Panc1 (cell line): ENCODE measurements at regions not wholly inside any gene's neighbourhood (a gene's known extent, or its start where the extent isn't known, plus 50 kb on each side); places are given as distances from the start of the nearest gene placed in this dataset.
A peak's percentile ranks its signal among the peaks of the same experiment; 100 is the strongest.

Source experiments
- ATAC-seq: fragments of 200-7000 bp; cut with Tn5 transposase; 2 replicates; pipeline ENCODE4 v1.9.1; 2020; ENCODE audit warnings: mild to moderate bottlenecking, moderate library complexity
- BruUV-seq: library from RNA; stranded (reverse); fragments of 400-500 nt; replicated peaks from 2 replicates; lab custom pipeline; 2021; lab: Mats Ljungman, UMichigan
- CTCF ChIA-PET: fragments of 300-600 bp; sonication (Branson Sonifier 250); formaldehyde crosslinking; loops from one replicate; lab custom pipeline; 2022; ENCODE audit warnings: antibody characterized with exemption; lab: Charles Lee
- POLR2A ChIA-PET: fragments of 300-600 bp; sonication (Branson Sonifier 250); formaldehyde crosslinking; loops from one replicate; lab custom pipeline; 2022; ENCODE audit warnings: antibody characterized with exemption; lab: Charles Lee
- DNase-seq: peaks from one replicate; pipeline ENCODE4 v3.0.0-alpha.2; 2010; ENCODE audit warnings: low read depth, low spot score
- H3K27ac ChIP-seq: 2 replicates; pipeline ENCODE4 v1.5.1; 2011; ENCODE audit warnings: mild to moderate bottlenecking, low read length, inconsistent platforms
- H3K27me3 ChIP-seq: fragments of 200-500 bp; sonication (Bioruptor generic); 2 replicates; pipeline ENCODE4 v1.6.0; 2014; ENCODE audit warnings: low read length, inconsistent platforms; ENCODE audit not compliant: control insufficient read depth, insufficient read depth
- H3K36me3 ChIP-seq: fragments of 200-500 bp; sonication (Bioruptor generic); 2 replicates; pipeline ENCODE4 v1.5.1; 2014; ENCODE audit warnings: inconsistent platforms, mild to moderate bottlenecking, low read length, moderate library complexity; ENCODE audit not compliant: control insufficient read depth, insufficient read depth
- H3K4me1 ChIP-seq: 2 replicates; pipeline ENCODE4 v1.5.1; 2011; ENCODE audit warnings: inconsistent platforms, mild to moderate bottlenecking, low read length, moderate library complexity; ENCODE audit not compliant: control insufficient read depth, insufficient read depth
- H3K4me3 ChIP-seq, 2 experiments: 2 replicates each; pipeline ENCODE4 v1.5.1; 2011 to 2012; ENCODE audit warnings: low read depth in 2 of 2, low read length in 2 of 2, mild to moderate bottlenecking in 2 of 2, inconsistent platforms in 1 of 2, moderate library complexity in 1 of 2
- H3K9me3 ChIP-seq: fragments of 200-500 bp; sonication (Bioruptor generic); 2 replicates; pipeline ENCODE4 v1.5.1; 2014; ENCODE audit warnings: low read depth, mild to moderate bottlenecking, inconsistent platforms, low read length, moderate library complexity; ENCODE audit not compliant: control insufficient read depth, insufficient read depth
- POLR2AphosphoS5 ChIP-seq: IDR thresholded peaks from 2 replicates; pipeline ENCODE4 v1.6.1; 2012; ENCODE audit warnings: mild to moderate bottlenecking, low read depth, low read length, moderate library complexity
- SIN3A ChIP-seq: IDR thresholded peaks from 2 replicates; pipeline ENCODE4 v1.6.1; 2012; ENCODE audit warnings: low read depth, mild to moderate bottlenecking, low read length, moderate library complexity, borderline replicate concordance; ENCODE audit not compliant: insufficient read depth
- TCF7L2 ChIP-seq: IDR thresholded peaks from 2 replicates; pipeline ENCODE4 v1.6.1; 2011; ENCODE audit warnings: mild to moderate bottlenecking, low read depth, low read length, inconsistent platforms
- in situ Hi-C: cut with HindIII; loops from 2 replicates; pipeline ENCODE4 v1.10.0; 2016; ENCODE audit warnings: low sequenced_read_pairs, low pct_unique_long_range_greater_than_20kb
- intact Hi-C: fragments of 100-400 bp; cut with micrococcal nuclease; formaldehyde crosslinking; loops from one replicate; pipeline ENCODE4 v1.10.0; 2022; ENCODE audit not compliant: unreplicated experiment
- TF ChIP-seq, protein P1 (sequence below), 2 experiments: IDR thresholded peaks; 2 replicates each; pipeline ENCODE4 v1.6.1; 2011 to 2012; ENCODE audit warnings: low read depth in 2 of 2, control low read depth in 1 of 2, low read length in 1 of 2, mild to moderate bottlenecking in 1 of 2, moderate library complexity in 1 of 2; ENCODE audit not compliant: insufficient read depth in 1 of 2
- TF ChIP-seq, protein P2 (sequence below): fragments of 450-650 bp; IDR thresholded peaks from 2 replicates; pipeline ENCODE4 v1.5.1; 2017; ENCODE audit warnings: mild to moderate bottlenecking

DNA sequence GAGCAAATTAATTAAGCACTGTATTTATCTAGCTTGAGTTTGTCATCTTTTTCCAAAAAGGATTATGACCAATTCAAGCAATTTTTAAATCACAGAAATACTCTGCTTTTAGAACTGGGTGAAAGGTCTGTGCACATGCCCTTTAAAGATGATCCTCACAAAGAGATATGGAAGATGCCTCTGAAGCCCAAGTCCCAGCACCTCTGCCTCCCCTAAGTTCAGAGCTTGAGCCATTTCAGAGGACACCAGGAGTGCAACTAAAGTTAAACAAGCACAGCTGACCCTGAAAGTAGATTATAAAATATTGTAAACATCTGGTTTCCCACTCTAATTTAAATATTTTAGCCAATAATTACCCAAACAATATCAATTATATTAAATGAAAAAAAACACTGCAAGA is 139.5 kb upstream of the BEND6 start:
- no peaks in the 10 kb centered on the region for H3K27me3 ChIP-seq
- intact Hi-C loops (no loop called here), in situ Hi-C loops (no loop called here)
- H3K36me3 ChIP-seq = no peaks in the 10 kb centered on the region
- TF ChIP-seq, protein P1, sequence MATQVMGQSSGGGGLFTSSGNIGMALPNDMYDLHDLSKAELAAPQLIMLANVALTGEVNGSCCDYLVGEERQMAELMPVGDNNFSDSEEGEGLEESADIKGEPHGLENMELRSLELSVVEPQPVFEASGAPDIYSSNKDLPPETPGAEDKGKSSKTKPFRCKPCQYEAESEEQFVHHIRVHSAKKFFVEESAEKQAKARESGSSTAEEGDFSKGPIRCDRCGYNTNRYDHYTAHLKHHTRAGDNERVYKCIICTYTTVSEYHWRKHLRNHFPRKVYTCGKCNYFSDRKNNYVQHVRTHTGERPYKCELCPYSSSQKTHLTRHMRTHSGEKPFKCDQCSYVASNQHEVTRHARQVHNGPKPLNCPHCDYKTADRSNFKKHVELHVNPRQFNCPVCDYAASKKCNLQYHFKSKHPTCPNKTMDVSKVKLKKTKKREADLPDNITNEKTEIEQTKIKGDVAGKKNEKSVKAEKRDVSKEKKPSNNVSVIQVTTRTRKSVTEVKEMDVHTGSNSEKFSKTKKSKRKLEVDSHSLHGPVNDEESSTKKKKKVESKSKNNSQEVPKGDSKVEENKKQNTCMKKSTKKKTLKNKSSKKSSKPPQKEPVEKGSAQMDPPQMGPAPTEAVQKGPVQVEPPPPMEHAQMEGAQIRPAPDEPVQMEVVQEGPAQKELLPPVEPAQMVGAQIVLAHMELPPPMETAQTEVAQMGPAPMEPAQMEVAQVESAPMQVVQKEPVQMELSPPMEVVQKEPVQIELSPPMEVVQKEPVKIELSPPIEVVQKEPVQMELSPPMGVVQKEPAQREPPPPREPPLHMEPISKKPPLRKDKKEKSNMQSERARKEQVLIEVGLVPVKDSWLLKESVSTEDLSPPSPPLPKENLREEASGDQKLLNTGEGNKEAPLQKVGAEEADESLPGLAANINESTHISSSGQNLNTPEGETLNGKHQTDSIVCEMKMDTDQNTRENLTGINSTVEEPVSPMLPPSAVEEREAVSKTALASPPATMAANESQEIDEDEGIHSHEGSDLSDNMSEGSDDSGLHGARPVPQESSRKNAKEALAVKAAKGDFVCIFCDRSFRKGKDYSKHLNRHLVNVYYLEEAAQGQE (IDR thresholded peaks at IDR 0.05; ENCODE audit: insufficient read depth in 1 of 2, low read depth in 2 of 2, low read length in 1 of 2) = no peak
- TF ChIP-seq POLR2AphosphoS5 (no peak), TCF7L2 (no peak), SIN3A (no peak)
- TF ChIP-seq, protein P2, sequence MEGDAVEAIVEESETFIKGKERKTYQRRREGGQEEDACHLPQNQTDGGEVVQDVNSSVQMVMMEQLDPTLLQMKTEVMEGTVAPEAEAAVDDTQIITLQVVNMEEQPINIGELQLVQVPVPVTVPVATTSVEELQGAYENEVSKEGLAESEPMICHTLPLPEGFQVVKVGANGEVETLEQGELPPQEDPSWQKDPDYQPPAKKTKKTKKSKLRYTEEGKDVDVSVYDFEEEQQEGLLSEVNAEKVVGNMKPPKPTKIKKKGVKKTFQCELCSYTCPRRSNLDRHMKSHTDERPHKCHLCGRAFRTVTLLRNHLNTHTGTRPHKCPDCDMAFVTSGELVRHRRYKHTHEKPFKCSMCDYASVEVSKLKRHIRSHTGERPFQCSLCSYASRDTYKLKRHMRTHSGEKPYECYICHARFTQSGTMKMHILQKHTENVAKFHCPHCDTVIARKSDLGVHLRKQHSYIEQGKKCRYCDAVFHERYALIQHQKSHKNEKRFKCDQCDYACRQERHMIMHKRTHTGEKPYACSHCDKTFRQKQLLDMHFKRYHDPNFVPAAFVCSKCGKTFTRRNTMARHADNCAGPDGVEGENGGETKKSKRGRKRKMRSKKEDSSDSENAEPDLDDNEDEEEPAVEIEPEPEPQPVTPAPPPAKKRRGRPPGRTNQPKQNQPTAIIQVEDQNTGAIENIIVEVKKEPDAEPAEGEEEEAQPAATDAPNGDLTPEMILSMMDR = no peak
- peaks cover 37% of the 10 kb centered on the region for H3K4me1 ChIP-seq
- ATAC-seq (no peak; the same call in 1 of the 2 replicates), DNase-seq (no peak)
- CTCF ChIA-PET = interaction anchor here (0.5 kb wide), 1 partner anchor 76 kb away, joined by 9 read pairs; no protein-coding TSS in a partner anchor
- H3K27ac ChIP-seq = no peak overlapping the region
- POLR2A ChIA-PET = interaction anchor here (0.6 kb wide), 1 partner anchor 54 kb away, joined by 4 read pairs; no protein-coding TSS in a partner anchor
- no peak overlapping the region for H3K4me3 ChIP-seq
- H3K9me3 ChIP-seq = no peaks in the 10 kb centered on the region
- no TSS peak for BruUV-seq

DNA sequence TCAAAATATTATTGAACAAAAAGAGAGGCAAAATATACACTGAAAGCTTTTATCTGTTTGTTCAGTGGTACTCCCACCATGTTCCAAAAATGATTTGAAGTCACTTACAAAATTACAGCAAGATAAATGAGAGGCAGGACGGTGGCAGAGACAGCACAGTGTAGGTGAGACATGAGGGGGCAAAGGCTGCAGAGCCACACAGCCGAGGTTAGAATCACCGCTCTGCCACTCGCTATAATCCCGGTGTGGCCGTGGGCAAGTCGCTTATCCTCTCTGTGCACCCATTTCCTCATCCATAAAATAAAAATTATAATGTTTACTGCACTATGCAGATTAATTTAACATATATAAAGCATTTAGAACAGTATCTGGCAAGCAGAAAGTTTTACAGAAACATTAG is 140.1 kb upstream of the BEND6 start:
- BruUV-seq = no TSS peak
- DNase-seq (no peak), ATAC-seq (peak; percentile 50; the same call in 1 of the 2 replicates)
- in situ Hi-C loops (no loop called here), intact Hi-C loops (no loop called here)
- TF ChIP-seq, protein P2 = no peak
- TF ChIP-seq, protein P1 (IDR thresholded peaks at IDR 0.05; ENCODE audit: insufficient read depth in 1 of 2, low read depth in 2 of 2, low read length in 1 of 2) = no peak
- no peak for TF ChIP-seq TCF7L2
- no peak for TF ChIP-seq POLR2AphosphoS5
- no peak for TF ChIP-seq SIN3A
- peaks cover 37% of the 10 kb centered on the region for H3K4me1 ChIP-seq
- H3K9me3 ChIP-seq = no peaks in the 10 kb centered on the region
- no peak overlapping the region for H3K4me3 ChIP-seq
- ChIA-PET POLR2A (interaction anchor here (0.6 kb wide), 1 partner anchor 55 kb away, joined by 4 read pairs; no protein-coding TSS in a partner anchor), CTCF (no interaction called here)
- H3K27me3 ChIP-seq = no peaks in the 10 kb centered on the region
- H3K36me3 ChIP-seq = no peaks in the 10 kb centered on the region
- no peak overlapping the region for H3K27ac ChIP-seq
